Liver (tissue), 8 donors: ENCODE measurements at regions not wholly inside any gene's neighbourhood (a gene's known extent, or its start where the extent isn't known, plus 50 kb on each side); places are given as distances from the start of the nearest gene placed in this dataset.

Experiments
- DNase-seq: peaks from one replicate; pipeline ENCODE4 v3.0.0-alpha.2; 2017; ENCODE audit warnings: low spot score
- H3K27ac ChIP-seq, 2 donors: one replicate each; pipeline ENCODE4 v1.7.0; 2013; ENCODE audit warnings: inconsistent platforms in 2 of 2, low read length in 2 of 2, control low read depth in 1 of 2, low read depth in 1 of 2, mild to moderate bottlenecking in 1 of 2
- H3K27me3 ChIP-seq, 4 donors: one replicate each; pipeline versions ENCODE4 v1.6.1 to v1.7.0; 2013; ENCODE audit warnings: low read length in 3 of 4, inconsistent platforms in 1 of 4, mild to moderate bottlenecking in 1 of 4, moderate library complexity in 1 of 4; ENCODE audit not compliant: control insufficient read depth in 4 of 4, insufficient read depth in 4 of 4
- H3K36me3 ChIP-seq, 4 donors: one replicate each; pipeline versions ENCODE4 v1.6.1 to v1.7.0; 2013; ENCODE audit warnings: low read length in 3 of 4, mild to moderate bottlenecking in 3 of 4, low read depth in 1 of 4, moderate library complexity in 1 of 4; ENCODE audit not compliant: control insufficient read depth in 4 of 4, insufficient read depth in 3 of 4
- H3K4me1 ChIP-seq, 4 donors: one replicate each; pipeline versions ENCODE4 v1.6.1 to v1.7.0; 2013; ENCODE audit warnings: low read length in 3 of 4, mild to moderate bottlenecking in 3 of 4, moderate library complexity in 1 of 4; ENCODE audit not compliant: control insufficient read depth in 4 of 4, insufficient read depth in 4 of 4
- H3K4me3 ChIP-seq, 3 donors: one replicate each; pipeline versions ENCODE4 v1.6.1 to v1.7.0; 2013; ENCODE audit warnings: low read length in 3 of 3, control low read depth in 1 of 3, low read depth in 1 of 3, mild to moderate bottlenecking in 1 of 3
- H3K9ac ChIP-seq, 2 donors: one replicate each; pipeline ENCODE4 v1.7.0; 2013; ENCODE audit warnings: low read length in 2 of 2, mild to moderate bottlenecking in 2 of 2, moderate library complexity in 2 of 2, control low read depth in 1 of 2, low read depth in 1 of 2
- H3K9me3 ChIP-seq, 4 donors: one replicate each; pipeline versions ENCODE4 v1.6.1 to v1.7.0; 2013; ENCODE audit warnings: low read length in 3 of 4; ENCODE audit not compliant: control insufficient read depth in 4 of 4
- EGR1 ChIP-seq, 2 donors: IDR thresholded peaks; 2 replicates each; pipeline ENCODE4 v1.6.1; 2016 to 2018; ENCODE audit warnings: antibody characterized with exemption in 2 of 2, low read depth in 2 of 2
- GABPA ChIP-seq, 2 donors: IDR thresholded peaks in 1 of 2; conservative IDR thresholded peaks in 1 of 2; 2 replicates each; pipeline ENCODE4 v1.6.1; 2016; ENCODE audit warnings: antibody characterized with exemption in 2 of 2, mild to moderate bottlenecking in 1 of 2, moderate library complexity in 1 of 2
- HNF4A ChIP-seq, 2 donors: conservative IDR thresholded peaks; 2 replicates each; pipeline ENCODE4 v1.6.1; 2016; ENCODE audit warnings: antibody characterized with exemption in 2 of 2, mild to moderate bottlenecking in 2 of 2
- HNF4G ChIP-seq: IDR thresholded peaks from 2 replicates; pipeline ENCODE4 v1.6.1; 2016; ENCODE audit warnings: antibody characterized with exemption
- JUND ChIP-seq, 2 donors: IDR thresholded peaks; 2 replicates each; pipeline ENCODE4 v1.6.1; 2016; ENCODE audit warnings: antibody characterized with exemption in 2 of 2
- NR2F2 ChIP-seq: IDR thresholded peaks from 2 replicates; pipeline ENCODE4 v1.6.1; 2016; ENCODE audit warnings: antibody characterized with exemption
- RAD21 ChIP-seq, 2 donors: IDR thresholded peaks; 2 replicates each; pipeline ENCODE4 v1.6.1; 2016; ENCODE audit warnings: antibody characterized with exemption in 2 of 2, mild to moderate bottlenecking in 2 of 2
- REST ChIP-seq: IDR thresholded peaks from 2 replicates; pipeline ENCODE4 v1.6.1; 2016; ENCODE audit warnings: antibody characterized with exemption, mild to moderate bottlenecking
- RXRA ChIP-seq, 2 donors: IDR thresholded peaks; 2 replicates each; pipeline ENCODE4 v1.6.1; 2017 to 2018; ENCODE audit warnings: antibody characterized with exemption in 2 of 2, mild to moderate bottlenecking in 1 of 2
- SP1 ChIP-seq: IDR thresholded peaks from 2 replicates; pipeline ENCODE4 v1.6.1; 2018; ENCODE audit warnings: antibody characterized with exemption, mild to moderate bottlenecking
- YY1 ChIP-seq: IDR thresholded peaks from 2 replicates; pipeline ENCODE4 v1.6.1; 2016; ENCODE audit warnings: antibody characterized with exemption, mild to moderate bottlenecking
- ZBTB33 ChIP-seq: IDR thresholded peaks from 2 replicates; pipeline ENCODE4 v1.6.1; 2016; ENCODE audit warnings: antibody characterized with exemption
- WGBS: extraction: QIAGEN DNeasy Blood & Tissue Kit; methylation state at CpG from one replicate; pipeline ENCODE4 v1.1.7; 2013; 5-methylcytosine and 5-hydroxymethylcytosine counted together
- TF ChIP-seq, protein P1 (sequence below): IDR thresholded peaks from 2 replicates; pipeline ENCODE4 v1.6.1; 2016; ENCODE audit warnings: antibody characterized with exemption
- TF ChIP-seq, protein P2 (sequence below): fragments of 150-350 bp; IDR thresholded peaks from 2 replicates; pipeline ENCODE4 v1.5.1; 2017; ENCODE audit warnings: improper control_type of control experiment, low read depth, low read length; ENCODE audit not compliant: missing input control
- donor health status: healthy.
- donor health status: healthy.
- donor health status: healthy.
- donor health status: healthy.
- donor health status: healthy.

DNA sequence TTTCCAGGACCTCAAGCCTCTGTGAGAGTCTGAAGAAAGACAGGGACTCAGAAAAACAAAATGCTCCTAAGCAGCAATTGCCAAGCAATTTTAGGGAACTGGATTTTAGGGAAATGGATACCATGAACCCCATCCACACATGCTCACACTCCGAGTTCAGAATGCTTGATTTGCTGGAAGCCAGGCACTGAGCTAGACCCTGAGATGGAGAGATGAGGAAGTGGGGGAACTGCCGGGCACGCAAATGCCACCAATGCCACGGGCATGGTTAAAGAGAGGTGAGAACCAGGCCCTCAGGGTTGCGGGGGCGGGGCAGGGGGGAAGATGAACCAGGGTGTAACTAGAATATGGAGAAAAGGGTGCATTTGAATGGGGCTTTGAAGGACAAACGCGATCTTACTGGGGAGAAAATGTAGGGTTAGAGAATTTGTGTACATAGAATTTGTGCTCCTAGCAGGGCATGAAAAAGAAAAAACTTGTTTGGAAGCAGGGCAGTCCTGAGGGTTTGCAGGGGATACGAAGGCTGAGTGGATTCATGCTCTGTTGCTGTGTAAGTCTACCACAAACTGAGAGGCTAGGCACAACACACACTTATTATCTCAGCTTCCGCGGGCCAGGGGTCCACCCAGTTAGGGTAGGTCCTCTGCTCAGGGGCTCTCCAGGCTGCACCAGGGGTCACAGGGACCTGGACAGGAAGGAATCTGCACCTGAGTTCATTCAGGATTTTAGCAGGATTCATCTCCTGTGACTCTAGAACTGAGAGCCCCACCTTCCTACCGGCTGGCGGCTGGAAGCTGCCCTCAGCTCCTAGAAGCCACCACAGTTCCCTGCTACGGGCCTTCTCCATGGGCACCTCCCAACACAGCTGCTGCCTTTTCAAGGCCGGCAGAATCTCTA is 108.0 kb downstream of the SNX5 start (continued):
- no peak for TF ChIP-seq REST
- TF ChIP-seq ZBTB33 = no peak
- TF ChIP-seq YY1 = no peak
- no peak for TF ChIP-seq JUND (IDR thresholded peaks at IDR 0.05)
- no peak for TF ChIP-seq NR2F2
- no peak for TF ChIP-seq HNF4A (conservative IDR thresholded peaks at IDR 0.05)

DNA sequence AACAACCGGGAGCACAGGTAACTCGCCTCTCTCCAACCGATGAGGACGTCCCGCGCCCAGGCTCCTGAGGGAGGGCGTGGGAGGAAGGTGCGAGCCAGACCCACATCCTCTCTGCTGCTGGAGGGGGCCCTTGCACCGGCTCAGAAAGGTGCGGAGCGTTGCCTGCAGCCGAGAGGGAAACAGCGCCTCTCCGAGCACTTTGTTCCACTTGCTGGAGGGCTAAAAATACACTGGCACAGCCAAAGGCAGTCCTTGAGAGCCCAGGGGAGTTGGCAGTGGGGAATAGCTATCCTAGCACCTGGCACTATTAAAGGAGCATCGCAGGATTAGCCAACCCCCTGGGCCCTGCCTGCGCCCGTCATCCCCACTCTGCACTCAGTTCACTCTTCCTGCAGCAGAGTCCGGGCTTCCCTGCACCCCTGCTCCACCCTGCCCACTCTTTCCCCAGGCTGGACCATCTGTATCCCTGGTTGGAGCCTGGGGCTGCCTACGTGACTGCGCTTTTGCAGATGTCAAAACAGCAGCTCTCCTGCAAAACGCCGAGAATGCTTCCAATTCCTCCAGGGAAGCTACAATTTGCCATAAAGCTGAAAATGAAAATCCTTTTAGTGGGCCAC is 108.9 kb downstream of the SNX5 start:
- Histone ChIP-seq H3K36me3 (no peaks in the 10 kb centered on the region), H3K4me3 (peak overlapping the region in 2 of 3 donors; percentile 25 to 30), H3K4me1 (peaks cover 29 to 60% (median 49%) of the 10 kb centered on the region in 4 donors), H3K9me3 (no peaks in the 10 kb centered on the region), H3K27me3 (no peaks in the 10 kb centered on the region), H3K9ac (no peak overlapping the region), H3K27ac (peak overlapping the region; percentile 71 to 87)
- DNase-seq = no peak
- TF ChIP-seq EGR1 (IDR thresholded peaks at IDR 0.05; ENCODE audit: low read depth in 2 of 2) (peak in 1 of 2 donors; percentile 11), SP1 (no peak), RAD21 (IDR thresholded peaks at IDR 0.05) (peak; percentile 67 to 78), REST (no peak), RXRA (IDR thresholded peaks at IDR 0.05) (peak in 1 of 2 donors; percentile 39), JUND (IDR thresholded peaks at IDR 0.05) (peak in 1 of 2 donors; percentile 13), HNF4G (no peak), GABPA (IDR thresholded peaks at IDR 0.05 in 1 of 2, conservative IDR thresholded peaks at IDR 0.05 in 1 of 2) (no peak), HNF4A (conservative IDR thresholded peaks at IDR 0.05) (peak; percentile 38 to 57)
- TF ChIP-seq, protein P1, sequence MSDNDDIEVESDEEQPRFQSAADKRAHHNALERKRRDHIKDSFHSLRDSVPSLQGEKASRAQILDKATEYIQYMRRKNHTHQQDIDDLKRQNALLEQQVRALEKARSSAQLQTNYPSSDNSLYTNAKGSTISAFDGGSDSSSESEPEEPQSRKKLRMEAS = peak; percentile 9
- TF ChIP-seq, protein P2, sequence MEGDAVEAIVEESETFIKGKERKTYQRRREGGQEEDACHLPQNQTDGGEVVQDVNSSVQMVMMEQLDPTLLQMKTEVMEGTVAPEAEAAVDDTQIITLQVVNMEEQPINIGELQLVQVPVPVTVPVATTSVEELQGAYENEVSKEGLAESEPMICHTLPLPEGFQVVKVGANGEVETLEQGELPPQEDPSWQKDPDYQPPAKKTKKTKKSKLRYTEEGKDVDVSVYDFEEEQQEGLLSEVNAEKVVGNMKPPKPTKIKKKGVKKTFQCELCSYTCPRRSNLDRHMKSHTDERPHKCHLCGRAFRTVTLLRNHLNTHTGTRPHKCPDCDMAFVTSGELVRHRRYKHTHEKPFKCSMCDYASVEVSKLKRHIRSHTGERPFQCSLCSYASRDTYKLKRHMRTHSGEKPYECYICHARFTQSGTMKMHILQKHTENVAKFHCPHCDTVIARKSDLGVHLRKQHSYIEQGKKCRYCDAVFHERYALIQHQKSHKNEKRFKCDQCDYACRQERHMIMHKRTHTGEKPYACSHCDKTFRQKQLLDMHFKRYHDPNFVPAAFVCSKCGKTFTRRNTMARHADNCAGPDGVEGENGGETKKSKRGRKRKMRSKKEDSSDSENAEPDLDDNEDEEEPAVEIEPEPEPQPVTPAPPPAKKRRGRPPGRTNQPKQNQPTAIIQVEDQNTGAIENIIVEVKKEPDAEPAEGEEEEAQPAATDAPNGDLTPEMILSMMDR = peak; percentile 10
- WGBS = 30% methylated on average over 22 of the region's 22 CpGs
